HEK293T (cell line): ENCODE measurements at regions not wholly inside any gene's neighbourhood (a gene's known extent, or its start where the extent isn't known, plus 50 kb on each side); places are given as distances from the start of the nearest gene placed in this dataset.

Source experiments
- FOXK2 ChIP-seq: fragments of 450-650 bp; IDR thresholded peaks from 2 replicates; pipeline ENCODE4 v1.6.1; 2016; ENCODE audit warnings: mild to moderate bottlenecking
- FOXM1 ChIP-seq: fragments of 450-650 bp; IDR thresholded peaks from 2 replicates; pipeline ENCODE4 v1.6.1; 2017; ENCODE audit warnings: mild to moderate bottlenecking, borderline replicate concordance
- L3MBTL2 ChIP-seq: fragments of 450-650 bp; conservative IDR thresholded peaks from 2 replicates; pipeline ENCODE4 v1.6.1; 2016; ENCODE audit warnings: mild to moderate bottlenecking
- SP1 ChIP-seq: fragments of 450-650 bp; IDR thresholded peaks from 2 replicates; pipeline ENCODE4 v1.6.1; 2017
- SUZ12 ChIP-seq: fragments of 450-650 bp; IDR thresholded peaks from 2 replicates; pipeline ENCODE4 v1.6.1; 2016; ENCODE audit warnings: mild to moderate bottlenecking
- TARDBP ChIP-seq: fragments of 450-650 bp; IDR thresholded peaks from 2 replicates; pipeline ENCODE4 v1.6.1; 2016
- ZNF384 ChIP-seq: fragments of 450-650 bp; IDR thresholded peaks from 2 replicates; pipeline ENCODE4 v1.6.1; 2016

DNA sequence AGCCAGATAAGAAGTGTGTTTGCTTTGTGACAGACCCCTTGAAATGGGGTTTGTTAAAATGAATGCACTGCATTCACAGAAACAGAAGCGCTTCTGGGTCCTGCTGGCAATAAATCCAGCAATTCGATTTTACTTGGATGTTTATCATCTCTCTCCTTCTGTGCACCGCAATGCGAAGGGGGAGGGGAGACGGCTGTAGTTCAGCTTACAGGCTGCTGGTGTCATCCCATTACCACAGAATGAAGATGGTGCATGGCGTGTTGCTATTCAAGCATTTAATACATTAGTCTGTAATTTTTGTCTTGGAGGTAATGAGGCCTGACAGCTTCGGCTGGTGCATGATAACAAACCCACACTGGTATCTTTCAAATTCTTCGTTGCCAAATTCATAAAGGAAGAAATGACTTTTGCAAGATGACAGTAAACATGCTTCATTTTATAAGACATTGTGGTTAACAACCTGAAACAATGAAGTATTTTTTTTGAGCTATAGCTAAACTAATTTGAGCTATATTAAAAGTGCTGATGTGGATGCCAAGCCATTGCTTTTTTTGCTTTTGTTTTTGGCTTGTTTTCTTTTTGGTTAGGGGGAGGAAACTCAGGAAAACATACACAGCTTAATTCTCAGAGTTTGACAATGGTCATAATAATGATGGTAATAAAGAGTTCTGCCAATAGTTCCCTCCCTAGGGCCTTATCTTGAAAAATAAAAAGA is 418.3 kb downstream of the OTOL1 start:
- TF ChIP-seq SP1 (no peak), ZNF384 (no peak), SUZ12 (no peak), FOXM1 (no peak), FOXK2 (no peak), L3MBTL2 (no peak), TARDBP (no peak)
